ENCODE measurements at regions not wholly inside any gene's neighbourhood (a gene's known extent, or its start where the extent isn't known, plus 50 kb on each side); places are given as distances from the start of the nearest gene placed in this dataset.

DNA sequence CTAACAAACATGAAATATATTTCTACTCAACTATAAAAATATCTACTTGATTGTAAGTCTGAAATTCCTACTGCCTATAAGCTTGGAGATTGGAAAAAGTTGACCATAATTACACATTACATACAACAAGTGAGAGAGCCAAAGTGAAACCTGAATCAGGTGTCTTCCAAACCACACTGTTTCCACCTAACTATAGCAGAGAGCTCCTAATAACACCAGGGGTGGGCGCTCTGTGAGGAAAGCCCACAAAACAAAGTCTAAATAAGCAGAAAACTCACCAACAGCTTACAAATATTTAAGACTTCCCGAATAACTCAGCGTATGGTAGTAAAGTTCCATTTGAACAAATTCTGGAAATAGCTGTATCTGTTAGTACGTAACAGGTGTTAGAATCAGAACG, 119.9 kb downstream of the GPR37 start:
- no peak for DNase-seq (ENCODE audit: low read depth, low spot score)
- ChIA-PET POLR2A (no interaction called here), CTCF (no interaction called here)
- H3K4me3 ChIP-seq (ENCODE audit: low read depth, low read length) = no peak overlapping the region
- TF ChIP-seq, protein P1, sequence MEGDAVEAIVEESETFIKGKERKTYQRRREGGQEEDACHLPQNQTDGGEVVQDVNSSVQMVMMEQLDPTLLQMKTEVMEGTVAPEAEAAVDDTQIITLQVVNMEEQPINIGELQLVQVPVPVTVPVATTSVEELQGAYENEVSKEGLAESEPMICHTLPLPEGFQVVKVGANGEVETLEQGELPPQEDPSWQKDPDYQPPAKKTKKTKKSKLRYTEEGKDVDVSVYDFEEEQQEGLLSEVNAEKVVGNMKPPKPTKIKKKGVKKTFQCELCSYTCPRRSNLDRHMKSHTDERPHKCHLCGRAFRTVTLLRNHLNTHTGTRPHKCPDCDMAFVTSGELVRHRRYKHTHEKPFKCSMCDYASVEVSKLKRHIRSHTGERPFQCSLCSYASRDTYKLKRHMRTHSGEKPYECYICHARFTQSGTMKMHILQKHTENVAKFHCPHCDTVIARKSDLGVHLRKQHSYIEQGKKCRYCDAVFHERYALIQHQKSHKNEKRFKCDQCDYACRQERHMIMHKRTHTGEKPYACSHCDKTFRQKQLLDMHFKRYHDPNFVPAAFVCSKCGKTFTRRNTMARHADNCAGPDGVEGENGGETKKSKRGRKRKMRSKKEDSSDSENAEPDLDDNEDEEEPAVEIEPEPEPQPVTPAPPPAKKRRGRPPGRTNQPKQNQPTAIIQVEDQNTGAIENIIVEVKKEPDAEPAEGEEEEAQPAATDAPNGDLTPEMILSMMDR (IDR thresholded peaks at IDR 0.05; ENCODE audit: low read depth, low read length) = no peak
- H3K27me3 ChIP-seq (ENCODE audit: control insufficient read depth, insufficient read depth, low read length) = no peaks in the 10 kb centered on the region
- H3K9me3 ChIP-seq (ENCODE audit: control insufficient read depth, insufficient read depth, low read length) = no peaks in the 10 kb centered on the region
- H3K27ac ChIP-seq (ENCODE audit: low read depth, low read length) = no peak overlapping the region

DNA sequence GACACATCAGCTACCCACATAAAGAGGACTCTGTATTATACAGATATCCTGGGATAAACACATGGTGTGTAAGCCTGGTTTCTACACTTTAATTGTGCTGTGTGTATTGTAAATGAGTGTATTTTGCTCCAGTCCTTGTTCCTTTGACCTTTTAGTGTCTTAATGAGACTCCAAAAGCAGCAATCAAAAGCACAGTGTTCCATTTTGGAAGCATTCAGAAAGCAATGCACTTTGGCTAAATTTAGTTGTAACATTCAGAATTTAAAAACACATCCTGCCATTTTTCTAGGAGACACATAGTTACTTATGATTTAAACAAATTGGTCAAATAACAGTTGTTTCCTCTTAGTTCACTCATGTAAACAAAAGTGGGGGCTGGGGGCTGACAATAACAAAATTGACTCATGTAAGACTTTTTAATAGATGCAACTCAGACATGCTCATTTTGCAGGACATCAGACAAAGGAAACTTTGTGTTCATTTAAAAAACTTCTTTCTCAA, 122.2 kb downstream of the GPR37 start:
- TF ChIP-seq, protein P1 (IDR thresholded peaks at IDR 0.05; ENCODE audit: low read depth, low read length) = no peak
- no peak for DNase-seq (ENCODE audit: low read depth, low spot score)
- POLR2A ChIA-PET = no interaction called here
- Histone ChIP-seq H3K27me3 (ENCODE audit: control insufficient read depth, insufficient read depth, low read length) (no peaks in the 10 kb centered on the region), H3K4me3 (ENCODE audit: low read depth, low read length) (no peak overlapping the region), H3K9me3 (ENCODE audit: control insufficient read depth, insufficient read depth, low read length) (no peaks in the 10 kb centered on the region), H3K27ac (ENCODE audit: low read depth, low read length) (no peak overlapping the region)
- CTCF ChIA-PET = no interaction called here

DNA sequence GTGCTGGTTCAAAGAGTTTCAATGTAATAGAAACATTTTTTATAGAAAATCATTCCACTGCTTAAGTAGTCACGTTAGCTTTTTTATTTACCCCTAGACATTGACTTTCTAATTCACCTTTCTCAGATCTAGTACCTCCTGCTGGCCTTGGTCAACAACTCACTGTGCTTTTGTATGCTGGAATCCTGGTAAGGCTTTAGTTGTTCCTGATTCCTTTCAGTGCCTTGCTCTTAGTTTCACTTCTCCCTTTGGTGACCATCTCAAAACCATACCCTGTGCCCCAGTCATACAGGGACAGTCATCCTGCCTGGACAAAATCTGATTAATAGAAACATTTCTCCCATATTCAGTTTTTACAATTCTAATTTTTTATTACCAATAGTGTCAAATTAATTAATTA, 130.2 kb downstream of the GPR37 start:
- no peak overlapping the region for H3K27ac ChIP-seq (ENCODE audit: low read depth, low read length)
- TF ChIP-seq, protein P1 (IDR thresholded peaks at IDR 0.05; ENCODE audit: low read depth, low read length) = no peak
- no peak overlapping the region for H3K4me3 ChIP-seq (ENCODE audit: low read depth, low read length)
- no peaks in the 10 kb centered on the region for H3K27me3 ChIP-seq (ENCODE audit: control insufficient read depth, insufficient read depth, low read length)
- ChIA-PET CTCF (interaction anchor here (1.3 kb wide), 1 partner anchor 480 kb away, joined by 4 read pairs; no protein-coding TSS in a partner anchor), POLR2A (no interaction called here)
- H3K9me3 ChIP-seq (ENCODE audit: control insufficient read depth, insufficient read depth, low read length) = no peaks in the 10 kb centered on the region
- no peak for DNase-seq (ENCODE audit: low read depth, low spot score)

DNA sequence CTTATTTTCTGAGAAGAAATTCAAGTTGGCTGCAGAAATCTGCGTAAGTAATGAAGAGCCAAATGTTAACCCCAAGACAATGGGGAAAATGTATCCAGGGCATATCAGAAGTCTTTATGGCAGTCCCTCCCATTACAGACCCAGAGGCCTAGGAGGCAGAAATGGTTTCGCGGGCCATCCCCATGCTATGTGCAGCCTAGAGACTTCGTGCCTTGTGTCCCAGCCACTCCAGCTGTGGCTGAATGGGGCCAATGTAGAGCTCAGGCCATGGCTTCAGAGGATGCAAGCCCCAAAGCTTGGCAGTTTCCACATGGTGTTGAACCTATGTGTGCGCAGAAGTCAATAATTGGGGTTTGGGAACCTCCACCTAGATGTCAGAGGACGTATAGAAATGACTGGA, 131.9 kb downstream of the GPR37 start:
- no peak for DNase-seq (ENCODE audit: low read depth, low spot score)
- TF ChIP-seq, protein P1 (IDR thresholded peaks at IDR 0.05; ENCODE audit: low read depth, low read length) = no peak
- H3K4me3 ChIP-seq (ENCODE audit: low read depth, low read length) = no peak overlapping the region
- no peak overlapping the region for H3K27ac ChIP-seq (ENCODE audit: low read depth, low read length)
- no peaks in the 10 kb centered on the region for H3K9me3 ChIP-seq (ENCODE audit: control insufficient read depth, insufficient read depth, low read length)
- ChIA-PET POLR2A (no interaction called here), CTCF (no interaction called here)
- H3K27me3 ChIP-seq (ENCODE audit: control insufficient read depth, insufficient read depth, low read length) = no peaks in the 10 kb centered on the region

DNA sequence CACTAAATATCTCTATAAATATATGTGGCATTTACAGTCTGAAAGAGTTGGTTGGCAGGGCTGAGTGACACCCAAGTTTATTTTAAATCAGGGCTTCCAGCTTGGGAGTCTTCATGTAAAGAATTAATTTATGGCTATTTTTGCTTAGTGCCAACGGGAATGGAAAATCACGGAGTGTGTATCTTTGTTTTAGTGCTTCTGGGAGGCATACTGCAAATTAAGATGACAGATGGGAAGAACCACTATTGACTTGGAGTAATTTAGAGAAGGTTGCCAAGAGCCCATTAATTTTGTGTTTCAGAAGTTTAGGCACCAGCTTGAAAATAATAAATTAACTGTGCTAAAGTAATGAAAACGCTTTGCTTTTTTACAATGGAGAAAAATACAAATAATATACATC, 135.2 kb downstream of the GPR37 start:
- POLR2A ChIA-PET = no interaction called here
- TF ChIP-seq, protein P1 (IDR thresholded peaks at IDR 0.05; ENCODE audit: low read depth, low read length) = no peak
- H3K4me3 ChIP-seq (ENCODE audit: low read depth, low read length) = no peak overlapping the region

More for the DNA sequence above, 135.2 kb downstream of the GPR37 start:
- Histone ChIP-seq H3K27me3 (ENCODE audit: control insufficient read depth, insufficient read depth, low read length) (no peaks in the 10 kb centered on the region), H3K27ac (ENCODE audit: low read depth, low read length) (no peak overlapping the region), H3K9me3 (ENCODE audit: control insufficient read depth, insufficient read depth, low read length) (no peaks in the 10 kb centered on the region)
- no peak for DNase-seq (ENCODE audit: low read depth, low spot score)
- CTCF ChIA-PET = interaction anchor here (0.6 kb wide), 1 partner anchor 25 kb away, joined by 6 read pairs; no protein-coding TSS in a partner anchor

Measured in AG04450 (cell line).